ENCODE measurements at regions not wholly inside any gene's neighbourhood (a gene's known extent, or its start where the extent isn't known, plus 50 kb on each side); places are given as distances from the start of the nearest gene placed in this dataset.

DNA sequence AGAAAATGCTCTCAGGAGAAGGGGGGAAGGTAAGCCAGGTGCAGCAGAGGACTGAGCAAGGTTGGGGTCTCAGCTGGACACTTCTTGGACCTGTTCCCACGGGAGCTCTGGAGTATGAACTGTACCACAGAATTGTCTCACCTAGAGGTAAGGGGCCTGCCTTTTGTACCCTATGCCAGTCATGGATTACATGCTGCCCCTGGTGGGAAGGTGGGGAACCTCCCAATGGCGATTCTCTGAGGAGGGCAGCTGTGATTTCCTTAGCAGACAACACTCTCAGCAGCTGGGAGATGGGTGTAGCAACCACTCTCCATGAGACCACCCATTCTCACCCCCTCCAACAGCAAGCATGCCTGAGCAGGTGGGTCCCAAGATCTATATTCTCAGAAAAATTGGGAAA is 329.4 kb upstream of the CTNNB1 start:
- no peaks in the 10 kb centered on the region for H3K36me3 ChIP-seq

DNA sequence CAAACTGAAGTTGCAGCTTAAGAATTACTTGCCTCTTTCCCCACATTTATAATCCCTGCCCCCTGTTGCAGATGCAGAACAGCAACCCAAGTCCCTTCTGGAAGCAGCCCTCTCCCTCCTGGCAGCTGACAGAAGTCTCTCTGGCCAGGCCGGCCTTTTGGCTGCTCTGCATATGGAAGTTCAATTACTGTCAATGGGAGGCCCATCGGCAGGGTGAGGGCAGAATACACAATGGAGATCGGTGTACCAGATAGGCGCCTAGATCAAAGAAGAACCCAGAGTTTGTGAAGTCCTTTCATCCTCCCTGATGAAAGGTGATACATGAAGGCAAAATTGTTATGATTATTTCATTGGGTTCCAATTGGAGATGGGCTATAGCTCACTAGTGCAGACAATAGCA is 327.9 kb upstream of the CTNNB1 start:
- no peak overlapping the region for H3K4me3 ChIP-seq

More for the DNA sequence above, 329.4 kb upstream of the CTNNB1 start:
- intact Hi-C loops (cut with DNase I), result no loop called here
- no peak for DNase-seq
- Histone ChIP-seq H3K27me3 (no peaks in the 10 kb centered on the region), H3K27ac (no peak overlapping the region), H3K4me1 (peaks cover 0 to 37% (median 0%) of the 10 kb centered on the region in 3 donors), H3K9me3 (no peaks in the 10 kb centered on the region), H3K4me3 (no peak overlapping the region)
- TF ChIP-seq, protein P1, sequence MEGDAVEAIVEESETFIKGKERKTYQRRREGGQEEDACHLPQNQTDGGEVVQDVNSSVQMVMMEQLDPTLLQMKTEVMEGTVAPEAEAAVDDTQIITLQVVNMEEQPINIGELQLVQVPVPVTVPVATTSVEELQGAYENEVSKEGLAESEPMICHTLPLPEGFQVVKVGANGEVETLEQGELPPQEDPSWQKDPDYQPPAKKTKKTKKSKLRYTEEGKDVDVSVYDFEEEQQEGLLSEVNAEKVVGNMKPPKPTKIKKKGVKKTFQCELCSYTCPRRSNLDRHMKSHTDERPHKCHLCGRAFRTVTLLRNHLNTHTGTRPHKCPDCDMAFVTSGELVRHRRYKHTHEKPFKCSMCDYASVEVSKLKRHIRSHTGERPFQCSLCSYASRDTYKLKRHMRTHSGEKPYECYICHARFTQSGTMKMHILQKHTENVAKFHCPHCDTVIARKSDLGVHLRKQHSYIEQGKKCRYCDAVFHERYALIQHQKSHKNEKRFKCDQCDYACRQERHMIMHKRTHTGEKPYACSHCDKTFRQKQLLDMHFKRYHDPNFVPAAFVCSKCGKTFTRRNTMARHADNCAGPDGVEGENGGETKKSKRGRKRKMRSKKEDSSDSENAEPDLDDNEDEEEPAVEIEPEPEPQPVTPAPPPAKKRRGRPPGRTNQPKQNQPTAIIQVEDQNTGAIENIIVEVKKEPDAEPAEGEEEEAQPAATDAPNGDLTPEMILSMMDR (IDR thresholded peaks at IDR 0.05), result no peak
- TF ChIP-seq POLR2A (IDR thresholded peaks at IDR 0.05), result no peak
- WGBS, 2 donors, result 81 to 86% methylated on average over 1 to 2 of the region's 2 CpGs

DNA sequence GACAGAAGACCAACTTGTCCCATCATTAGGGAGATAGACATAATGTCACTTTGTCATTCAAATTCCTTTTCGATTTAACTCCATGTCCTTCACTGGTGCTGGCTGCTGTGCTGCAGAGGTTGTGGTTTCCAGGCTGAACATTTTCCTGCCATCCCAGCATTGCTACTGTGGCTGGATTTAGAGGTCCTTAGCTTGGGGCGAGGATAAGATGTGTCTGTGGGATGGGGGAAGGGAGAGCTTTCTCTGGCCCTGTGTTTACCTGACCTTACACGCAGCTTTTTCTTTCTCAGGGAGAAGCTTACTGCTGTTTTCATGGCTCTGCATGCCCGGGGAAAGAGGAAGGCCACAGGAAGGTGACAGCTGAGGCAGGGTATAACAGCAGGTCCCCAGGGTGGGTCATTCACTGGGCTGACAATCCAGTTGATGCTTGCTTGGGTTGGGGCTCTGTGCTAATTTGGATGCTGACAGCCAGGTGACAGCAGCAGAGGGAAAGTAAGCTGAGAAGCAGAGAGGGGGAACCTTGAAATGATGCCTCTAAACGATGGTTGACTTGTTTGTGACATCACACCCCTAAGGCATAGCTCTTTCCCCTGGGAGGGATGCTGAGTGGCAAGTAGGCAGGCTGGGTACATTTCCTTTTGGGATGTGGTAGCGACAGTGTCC is 326.9 kb upstream of the CTNNB1 start:
- intact Hi-C loops (cut with DNase I), result no loop called here
- Histone ChIP-seq H3K36me3 (no peaks in the 10 kb centered on the region), H3K4me3 (no peak overlapping the region), H3K27me3 (no peaks in the 10 kb centered on the region), H3K4me1 (peaks cover 0 to 50% (median 13%) of the 10 kb centered on the region in 3 donors), H3K9me3 (no peaks in the 10 kb centered on the region), H3K27ac (no peak overlapping the region)
- no peak for DNase-seq
- WGBS, 2 donors, result 65 to 86% methylated on average over 6 of the region's 6 CpGs
- TF ChIP-seq, protein P1 (IDR thresholded peaks at IDR 0.05), result no peak
- no peak for TF ChIP-seq POLR2A (IDR thresholded peaks at IDR 0.05)

More for the DNA sequence above, 327.9 kb upstream of the CTNNB1 start:
- TF ChIP-seq, protein P1 (IDR thresholded peaks at IDR 0.05), result no peak
- TF ChIP-seq POLR2A (IDR thresholded peaks at IDR 0.05), result no peak
- DNase-seq, result no peak
- Histone ChIP-seq H3K4me1 (peaks cover 0 to 40% (median 5%) of the 10 kb centered on the region in 3 donors), H3K27ac (no peak overlapping the region), H3K27me3 (no peaks in the 10 kb centered on the region), H3K36me3 (no peaks in the 10 kb centered on the region), H3K9me3 (no peaks in the 10 kb centered on the region)
- 80 to 100% methylated on average over 2 of the region's 4 CpGs for WGBS, 2 donors
- intact Hi-C loops (cut with DNase I), result no loop called here

DNA sequence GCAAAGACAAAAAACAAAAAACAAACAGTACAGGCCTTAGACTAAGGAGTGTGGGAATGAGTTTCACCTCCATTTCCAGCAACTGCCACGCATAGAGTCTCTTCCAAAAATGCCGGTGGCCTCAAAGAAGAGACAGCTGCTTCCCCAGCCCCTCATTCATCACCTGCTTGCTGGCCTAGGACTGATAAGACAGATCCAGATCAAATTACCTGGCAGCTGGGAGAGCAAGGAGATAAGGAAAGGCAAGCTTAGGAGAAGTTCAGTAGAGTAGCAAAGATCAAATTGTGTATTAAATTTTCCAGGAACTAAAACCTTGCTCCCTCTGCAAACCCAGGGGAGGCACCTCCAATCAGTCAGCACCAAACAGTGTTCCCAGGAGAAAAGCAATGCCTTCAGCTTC is 325.8 kb upstream of the CTNNB1 start:
- no peak for TF ChIP-seq POLR2A (IDR thresholded peaks at IDR 0.05)
- TF ChIP-seq, protein P1 (IDR thresholded peaks at IDR 0.05), result no peak
- Histone ChIP-seq H3K27me3 (no peaks in the 10 kb centered on the region), H3K4me1 (peaks cover 2 to 58% (median 24%) of the 10 kb centered on the region in 3 donors), H3K36me3 (no peaks in the 10 kb centered on the region), H3K4me3 (no peak overlapping the region), H3K27ac (no peak overlapping the region), H3K9me3 (no peaks in the 10 kb centered on the region)
- 75 to 81% methylated on average over 2 of the region's 2 CpGs for WGBS, 2 donors
- no peak for DNase-seq
- intact Hi-C loops (cut with DNase I), result no loop called here

DNA sequence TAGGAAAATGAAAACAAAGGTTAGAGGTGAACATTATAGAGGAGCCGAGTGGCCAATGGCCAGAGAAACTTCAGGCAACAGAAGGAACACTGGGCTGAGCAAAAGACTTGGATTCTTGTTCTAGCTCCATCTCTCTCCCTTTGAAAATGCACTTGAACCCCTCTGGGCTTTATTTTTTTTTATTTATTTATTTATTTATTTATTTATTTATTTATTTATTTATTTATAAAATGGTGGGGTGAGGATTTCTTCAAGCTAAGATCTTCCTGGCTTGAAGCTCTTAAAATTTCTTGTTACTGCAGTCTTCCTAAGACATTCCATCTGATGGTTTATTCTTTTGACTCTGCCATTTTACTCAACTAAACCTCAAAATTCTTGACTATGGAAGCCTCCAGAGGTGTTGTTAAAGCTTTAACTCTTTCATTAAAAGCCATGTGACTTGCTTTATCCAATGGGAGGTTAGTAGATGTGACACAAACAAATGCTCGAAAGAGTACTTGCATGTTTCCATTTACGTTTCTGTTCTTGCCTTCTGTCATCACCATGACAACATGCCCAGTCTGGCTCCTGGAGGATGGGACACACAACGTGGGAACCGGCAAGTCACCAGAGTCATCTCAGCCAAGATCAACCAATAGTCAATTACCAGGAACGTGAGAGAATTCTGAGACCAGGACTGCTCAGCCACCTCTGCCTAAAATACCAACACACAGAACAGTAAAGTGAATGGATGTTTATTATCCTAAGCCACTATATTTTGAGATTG is 325.2 kb upstream of the CTNNB1 start:
- no peaks in the 10 kb centered on the region for H3K9me3 ChIP-seq
- no peak for DNase-seq

More for the DNA sequence above, 325.2 kb upstream of the CTNNB1 start:
- 86 to 100% methylated on average over 5 to 6 of the region's 6 CpGs for WGBS, 2 donors
- no peak overlapping the region for H3K27ac ChIP-seq
- H3K4me1 ChIP-seq, result peaks cover 5 to 58% (median 30%) of the 10 kb centered on the region in 3 donors
- intact Hi-C loops (cut with DNase I), result no loop called here
- H3K4me3 ChIP-seq, result no peak overlapping the region
- H3K36me3 ChIP-seq, result no peaks in the 10 kb centered on the region
- TF ChIP-seq, protein P1 (IDR thresholded peaks at IDR 0.05), result no peak
- TF ChIP-seq POLR2A (IDR thresholded peaks at IDR 0.05), result no peak
- no peaks in the 10 kb centered on the region for H3K27me3 ChIP-seq

All from esophagus squamous epithelium (tissue), 5 donors.